PC-3 (cell line): ENCODE measurements at regions not wholly inside any gene's neighbourhood (a gene's known extent, or its start where the extent isn't known, plus 50 kb on each side); places are given as distances from the start of the nearest gene placed in this dataset.

Experiments
- ATAC-seq: fragments of 200-7000 bp; cut with Tn5 transposase; 2 replicates; pipeline ENCODE4 v1.9.1; 2020; ENCODE audit warnings: mild to moderate bottlenecking, moderate library complexity
- BruUV-seq: library from RNA; stranded (reverse); fragments of 400-500 nt; replicated peaks from 2 replicates; lab custom pipeline; 2021; lab: Mats Ljungman, UMichigan
- CTCF ChIA-PET: fragments of 300-600 bp; sonication (Branson Sonifier 250); formaldehyde crosslinking; loops from one replicate; lab custom pipeline; 2022; ENCODE audit warnings: antibody characterized with exemption; lab: Charles Lee
- POLR2A ChIA-PET: fragments of 300-600 bp; sonication (Branson Sonifier 250); formaldehyde crosslinking; loops from one replicate; lab custom pipeline; 2022; ENCODE audit warnings: antibody characterized with exemption; ENCODE audit not compliant: unreplicated experiment; lab: Charles Lee
- DNase-seq: peaks from one replicate; pipeline ENCODE4 v3.0.0-alpha.2; 2015
- H2AFZ ChIP-seq: fragments of 300-600 bp; sonication (generic); 2 replicates; pipeline ENCODE4 v1.6.0; 2016; ENCODE audit warnings: antibody characterized with exemption, low read length
- H3F3A ChIP-seq: fragments of 300-600 bp; sonication (generic); one replicate; pipeline ENCODE4 v1.6.0; 2017; ENCODE audit warnings: antibody characterized with exemption, low read length, control low read depth, mild to moderate bottlenecking; ENCODE audit not compliant: unreplicated experiment
- H3K27ac ChIP-seq: fragments of 300-600 bp; sonication (generic); 2 replicates; pipeline ENCODE4 v1.5.1; 2016; ENCODE audit warnings: mild to moderate bottlenecking, low read length
- H3K27me3 ChIP-seq: fragments of 300-600 bp; sonication (generic); 2 replicates; pipeline ENCODE4 v1.6.1; 2016; ENCODE audit warnings: low read length, mixed read lengths
- H3K36me3 ChIP-seq: fragments of 300-600 bp; sonication (generic); 2 replicates; pipeline ENCODE4 v1.6.1; 2016; ENCODE audit warnings: low read depth, mixed run types, low read length, mixed read lengths
- H3K4me1 ChIP-seq: fragments of 300-600 bp; sonication (generic); 2 replicates; pipeline ENCODE4 v1.5.1; 2016; ENCODE audit warnings: low read length; ENCODE audit not compliant: insufficient read depth
- H3K4me2 ChIP-seq: fragments of 300-600 bp; sonication (generic); 2 replicates; pipeline ENCODE4 v1.6.0; 2016; ENCODE audit warnings: low read length
- H3K4me3 ChIP-seq: fragments of 300-600 bp; sonication (generic); 2 replicates; pipeline ENCODE4 v1.5.1; 2016; ENCODE audit warnings: mild to moderate bottlenecking, low read length, mixed read lengths
- H3K79me2 ChIP-seq: fragments of 300-600 bp; sonication (generic); 2 replicates; pipeline ENCODE4 v1.6.1; 2017; ENCODE audit warnings: low read length, mixed read lengths
- H3K9ac ChIP-seq: fragments of 300-600 bp; sonication (generic); 2 replicates; pipeline ENCODE4 v1.6.0; 2016; ENCODE audit warnings: mild to moderate bottlenecking, low read length
- H3K9me2 ChIP-seq: fragments of 300-600 bp; sonication (generic); replicated peaks from 2 replicates; pipeline ENCODE4 v1.6.1; 2016; ENCODE audit warnings: mixed run types, low read length, mixed read lengths
- H3K9me3 ChIP-seq: fragments of 300-600 bp; sonication (generic); 2 replicates; pipeline ENCODE4 v1.6.1; 2016; ENCODE audit warnings: low read length, mixed read lengths
- H4K20me1 ChIP-seq: fragments of 300-600 bp; sonication (generic); 2 replicates; pipeline ENCODE4 v1.6.1; 2016; ENCODE audit warnings: low read length, mixed read lengths
- CTCF ChIP-seq: fragments of 300-600 bp; sonication (generic); conservative IDR thresholded peaks from 2 replicates; pipeline ENCODE4 v1.5.1; 2017; ENCODE audit warnings: antibody characterized with exemption, low read depth, mild to moderate bottlenecking, low read length
- EZH2 ChIP-seq: fragments of 300-600 bp; sonication (generic); IDR thresholded peaks from one replicate; pipeline ENCODE4 v1.6.1; 2017; ENCODE audit warnings: antibody characterized with exemption, mild to moderate bottlenecking, low read length; ENCODE audit not compliant: unreplicated experiment
- EZH2phosphoT487 ChIP-seq: fragments of 300-600 bp; sonication (generic); IDR thresholded peaks from 2 replicates; pipeline ENCODE4 v1.6.1; 2018; ENCODE audit warnings: mild to moderate bottlenecking, antibody characterized with exemption, low read length, borderline replicate concordance
- intact Hi-C: fragments of 100-400 bp; cut with micrococcal nuclease; formaldehyde crosslinking; loops from 2 replicates; pipeline ENCODE4 v1.9.0; 2023

GRCh38 chr4:187224560-187224959 lies 500.9 kb upstream of the FAT1 start:
- Histone ChIP-seq H3K79me2 (no peaks in the 10 kb centered on the region), H3K9me2 (no peaks in the 10 kb centered on the region), H3K9me3 (no peaks in the 10 kb centered on the region), H3K4me1 (peaks cover 15% of the 10 kb centered on the region), H3K36me3 (no peaks in the 10 kb centered on the region), H3F3A (no peaks in the 10 kb centered on the region), H3K9ac (no peak overlapping the region), H3K4me3 (no peak overlapping the region), H2AFZ (no peak overlapping the region), H4K20me1 (no peaks in the 10 kb centered on the region), H3K4me2 (no peak overlapping the region), H3K27me3 (no peaks in the 10 kb centered on the region), H3K27ac (no peak overlapping the region)
- ChIA-PET CTCF (no interaction called here), POLR2A (no interaction called here)
- intact Hi-C loops = loop anchor here (5.0 kb wide), 1 partner anchor 258 kb away; no protein-coding TSS in a partner anchor
- DNase-seq (no peak), ATAC-seq (no peak)
- no TSS peak for BruUV-seq
- TF ChIP-seq EZH2 (no peak), EZH2phosphoT487 (no peak), CTCF (no peak)

GRCh38 chr4:187227907-187228704 lies 504.4 kb upstream of the FAT1 start:
- H2AFZ ChIP-seq = 0 out of 2 replicates have a peak overlapping the region, but pooled peaks have one; percentile 14

More at GRCh38 chr4:187227907-187228704, 504.4 kb upstream of the FAT1 start:
- Histone ChIP-seq H3K9me3 (no peaks in the 10 kb centered on the region), H3K36me3 (no peaks in the 10 kb centered on the region), H3K27me3 (no peaks in the 10 kb centered on the region), H3K4me1 (peaks cover 15% of the 10 kb centered on the region), H4K20me1 (no peaks in the 10 kb centered on the region), H3F3A (no peaks in the 10 kb centered on the region), H3K4me3 (no peak overlapping the region), H3K79me2 (no peaks in the 10 kb centered on the region), H3K9me2 (no peaks in the 10 kb centered on the region), H3K4me2 (peak overlapping the region; percentile 22), H3K27ac (no peak overlapping the region), H3K9ac (no peak overlapping the region)
- POLR2A ChIA-PET = no interaction called here
- intact Hi-C loops = no loop called here
- ATAC-seq = peak; percentile 56
- no TSS peak for BruUV-seq
- CTCF ChIA-PET = no interaction called here
- TF ChIP-seq CTCF (no peak), EZH2 (no peak), EZH2phosphoT487 (no peak)
- DNase-seq = peak; percentile 58
